Liver (tissue), 3 donors: ENCODE measurements at regions not wholly inside any gene's neighbourhood (a gene's known extent, or its start where the extent isn't known, plus 50 kb on each side); places are given as distances from the start of the nearest gene placed in this dataset.

Source experiments
- EGR1 ChIP-seq, 2 donors: IDR thresholded peaks; 2 replicates each; pipeline ENCODE4 v1.6.1; 2016 to 2018; ENCODE audit warnings: antibody characterized with exemption in 2 of 2, low read depth in 2 of 2
- FOXA2 ChIP-seq: IDR thresholded peaks from 2 replicates; pipeline ENCODE4 v1.6.1; 2016; ENCODE audit warnings: antibody characterized with exemption
- RAD21 ChIP-seq, 2 donors: IDR thresholded peaks; 2 replicates each; pipeline ENCODE4 v1.6.1; 2016; ENCODE audit warnings: antibody characterized with exemption in 2 of 2, mild to moderate bottlenecking in 2 of 2
- RXRA ChIP-seq, 2 donors: IDR thresholded peaks; 2 replicates each; pipeline ENCODE4 v1.6.1; 2017 to 2018; ENCODE audit warnings: antibody characterized with exemption in 2 of 2, mild to moderate bottlenecking in 1 of 2
- SP1 ChIP-seq: IDR thresholded peaks from 2 replicates; pipeline ENCODE4 v1.6.1; 2018; ENCODE audit warnings: antibody characterized with exemption, mild to moderate bottlenecking
- TAF1 ChIP-seq: conservative IDR thresholded peaks from 2 replicates; pipeline ENCODE4 v1.6.1; 2016; ENCODE audit warnings: antibody characterized with exemption, mild to moderate bottlenecking
- YY1 ChIP-seq: IDR thresholded peaks from 2 replicates; pipeline ENCODE4 v1.6.1; 2016; ENCODE audit warnings: antibody characterized with exemption, mild to moderate bottlenecking
- TF ChIP-seq, protein P1 (sequence below): fragments of 150-350 bp; IDR thresholded peaks from 2 replicates; pipeline ENCODE4 v1.5.1; 2017; ENCODE audit warnings: improper control_type of control experiment, low read depth, low read length; ENCODE audit not compliant: missing input control
- TF ChIP-seq, protein P2 (sequence below): IDR thresholded peaks from 2 replicates; pipeline ENCODE4 v1.6.1; 2016; ENCODE audit warnings: antibody characterized with exemption, mild to moderate bottlenecking
- donor health status: healthy.
- donor health status: healthy.

DNA sequence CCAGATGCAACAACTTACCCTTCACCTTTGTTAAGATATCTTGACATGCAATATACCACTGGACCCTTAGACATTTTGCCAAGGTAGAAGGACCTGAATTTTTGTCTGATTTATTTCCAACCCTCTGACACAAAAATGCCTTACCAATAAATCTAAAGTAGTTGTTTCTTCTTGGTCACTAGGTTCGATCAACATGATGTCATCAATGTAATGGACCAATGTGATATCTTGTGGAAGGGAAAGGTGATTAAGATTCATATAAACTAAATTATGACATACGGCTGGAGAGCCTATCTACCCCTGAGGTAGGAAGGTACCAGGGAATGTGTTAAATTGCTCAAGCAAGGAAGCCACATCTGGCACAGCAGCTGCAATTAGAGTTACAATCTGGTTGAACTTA is 67.7 kb upstream of the SERPINE2 start:
- TF ChIP-seq, protein P1, sequence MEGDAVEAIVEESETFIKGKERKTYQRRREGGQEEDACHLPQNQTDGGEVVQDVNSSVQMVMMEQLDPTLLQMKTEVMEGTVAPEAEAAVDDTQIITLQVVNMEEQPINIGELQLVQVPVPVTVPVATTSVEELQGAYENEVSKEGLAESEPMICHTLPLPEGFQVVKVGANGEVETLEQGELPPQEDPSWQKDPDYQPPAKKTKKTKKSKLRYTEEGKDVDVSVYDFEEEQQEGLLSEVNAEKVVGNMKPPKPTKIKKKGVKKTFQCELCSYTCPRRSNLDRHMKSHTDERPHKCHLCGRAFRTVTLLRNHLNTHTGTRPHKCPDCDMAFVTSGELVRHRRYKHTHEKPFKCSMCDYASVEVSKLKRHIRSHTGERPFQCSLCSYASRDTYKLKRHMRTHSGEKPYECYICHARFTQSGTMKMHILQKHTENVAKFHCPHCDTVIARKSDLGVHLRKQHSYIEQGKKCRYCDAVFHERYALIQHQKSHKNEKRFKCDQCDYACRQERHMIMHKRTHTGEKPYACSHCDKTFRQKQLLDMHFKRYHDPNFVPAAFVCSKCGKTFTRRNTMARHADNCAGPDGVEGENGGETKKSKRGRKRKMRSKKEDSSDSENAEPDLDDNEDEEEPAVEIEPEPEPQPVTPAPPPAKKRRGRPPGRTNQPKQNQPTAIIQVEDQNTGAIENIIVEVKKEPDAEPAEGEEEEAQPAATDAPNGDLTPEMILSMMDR, result no peak
- TF ChIP-seq SP1 (no peak), RXRA (IDR thresholded peaks at IDR 0.05) (no peak), EGR1 (IDR thresholded peaks at IDR 0.05; ENCODE audit: low read depth in 2 of 2) (no peak), TAF1 (no peak), RAD21 (IDR thresholded peaks at IDR 0.05) (no peak), YY1 (no peak), FOXA2 (no peak)
- TF ChIP-seq, protein P2, sequence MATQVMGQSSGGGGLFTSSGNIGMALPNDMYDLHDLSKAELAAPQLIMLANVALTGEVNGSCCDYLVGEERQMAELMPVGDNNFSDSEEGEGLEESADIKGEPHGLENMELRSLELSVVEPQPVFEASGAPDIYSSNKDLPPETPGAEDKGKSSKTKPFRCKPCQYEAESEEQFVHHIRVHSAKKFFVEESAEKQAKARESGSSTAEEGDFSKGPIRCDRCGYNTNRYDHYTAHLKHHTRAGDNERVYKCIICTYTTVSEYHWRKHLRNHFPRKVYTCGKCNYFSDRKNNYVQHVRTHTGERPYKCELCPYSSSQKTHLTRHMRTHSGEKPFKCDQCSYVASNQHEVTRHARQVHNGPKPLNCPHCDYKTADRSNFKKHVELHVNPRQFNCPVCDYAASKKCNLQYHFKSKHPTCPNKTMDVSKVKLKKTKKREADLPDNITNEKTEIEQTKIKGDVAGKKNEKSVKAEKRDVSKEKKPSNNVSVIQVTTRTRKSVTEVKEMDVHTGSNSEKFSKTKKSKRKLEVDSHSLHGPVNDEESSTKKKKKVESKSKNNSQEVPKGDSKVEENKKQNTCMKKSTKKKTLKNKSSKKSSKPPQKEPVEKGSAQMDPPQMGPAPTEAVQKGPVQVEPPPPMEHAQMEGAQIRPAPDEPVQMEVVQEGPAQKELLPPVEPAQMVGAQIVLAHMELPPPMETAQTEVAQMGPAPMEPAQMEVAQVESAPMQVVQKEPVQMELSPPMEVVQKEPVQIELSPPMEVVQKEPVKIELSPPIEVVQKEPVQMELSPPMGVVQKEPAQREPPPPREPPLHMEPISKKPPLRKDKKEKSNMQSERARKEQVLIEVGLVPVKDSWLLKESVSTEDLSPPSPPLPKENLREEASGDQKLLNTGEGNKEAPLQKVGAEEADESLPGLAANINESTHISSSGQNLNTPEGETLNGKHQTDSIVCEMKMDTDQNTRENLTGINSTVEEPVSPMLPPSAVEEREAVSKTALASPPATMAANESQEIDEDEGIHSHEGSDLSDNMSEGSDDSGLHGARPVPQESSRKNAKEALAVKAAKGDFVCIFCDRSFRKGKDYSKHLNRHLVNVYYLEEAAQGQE, result no peak
